ENCODE measurements at regions not wholly inside any gene's neighbourhood (a gene's known extent, or its start where the extent isn't known, plus 50 kb on each side); places are given as distances from the start of the nearest gene placed in this dataset.

- DNase-seq (ENCODE audit: low spot score in 2 of 2) = no peak
- ATAC-seq = no peak
- Mint-ChIP-seq H3K9me3 (no peaks in the 10 kb centered on the region), H3K27ac (no peak overlapping the region), H3K36me3 (no peaks in the 10 kb centered on the region)
Measured at GRCh38 chr1:57627612-57628011, 203.8 kb upstream of the DAB1 start.

- ATAC-seq = no peak
- Mint-ChIP-seq H3K27ac (no peak overlapping the region), H3K9me3 (no peaks in the 10 kb centered on the region), H3K36me3 (no peaks in the 10 kb centered on the region)
- DNase-seq (ENCODE audit: low spot score in 2 of 2) = no peak
Measured at GRCh38 chr1:57623791-57624538, 200.1 kb upstream of the DAB1 start.

- H3K9me3 Mint-ChIP-seq = no peaks in the 10 kb centered on the region
- H3K36me3 Mint-ChIP-seq = no peaks in the 10 kb centered on the region
- no peak overlapping the region for H3K27ac Mint-ChIP-seq
- ATAC-seq = no peak
- no peak for DNase-seq (ENCODE audit: low spot score in 2 of 2)
Measured at GRCh38 chr1:57623039-57623790, 199.4 kb upstream of the DAB1 start.

- Mint-ChIP-seq H3K9me3 (no peaks in the 10 kb centered on the region), H3K36me3 (no peaks in the 10 kb centered on the region), H3K27ac (no peak overlapping the region)
- ATAC-seq (no peak), DNase-seq (ENCODE audit: low spot score in 2 of 2) (no peak)
Measured at GRCh38 chr1:57621776-57622175, 197.9 kb upstream of the DAB1 start.

GRCh38 chr1:57620605-57621004 lies 196.7 kb upstream of the DAB1 start:
- Mint-ChIP-seq H3K9me3 (no peaks in the 10 kb centered on the region), H3K36me3 (no peaks in the 10 kb centered on the region), H3K27ac (no peak overlapping the region)
- ATAC-seq (no peak), DNase-seq (ENCODE audit: low spot score in 2 of 2) (no peak)

- Mint-ChIP-seq H3K36me3 (no peaks in the 10 kb centered on the region), H3K9me3 (no peaks in the 10 kb centered on the region), H3K27ac (no peak overlapping the region)
- DNase-seq (ENCODE audit: low spot score in 2 of 2) (no peak), ATAC-seq (no peak)
Measured at GRCh38 chr1:57616921-57617320, 193.1 kb upstream of the DAB1 start.

- ATAC-seq = no peak
- H3K27ac Mint-ChIP-seq = no peak overlapping the region
- no peaks in the 10 kb centered on the region for H3K9me3 Mint-ChIP-seq
- H3K36me3 Mint-ChIP-seq = no peaks in the 10 kb centered on the region
- DNase-seq (ENCODE audit: low spot score in 2 of 2) = no peak
Measured at GRCh38 chr1:57615956-57616355, 192.1 kb upstream of the DAB1 start.

GRCh38 chr1:57612833-57613232 lies 189.0 kb upstream of the DAB1 start:
- DNase-seq (ENCODE audit: low spot score in 2 of 2) = no peak
- Mint-ChIP-seq H3K36me3 (no peaks in the 10 kb centered on the region), H3K27ac (no peak overlapping the region), H3K9me3 (no peaks in the 10 kb centered on the region)
- ATAC-seq = no peak

- no peaks in the 10 kb centered on the region for H3K9me3 Mint-ChIP-seq
- no peak for ATAC-seq
Measured at GRCh38 chr1:57605933-57606332, 182.1 kb upstream of the DAB1 start.

GRCh38 chr1:57603696-57604095 lies 179.8 kb upstream of the DAB1 start:
- H3K27ac Mint-ChIP-seq = no peak overlapping the region
- no peaks in the 10 kb centered on the region for H3K9me3 Mint-ChIP-seq
- no peak for ATAC-seq
- no peaks in the 10 kb centered on the region for H3K36me3 Mint-ChIP-seq
- DNase-seq (ENCODE audit: low spot score in 2 of 2) = no peak

More at GRCh38 chr1:57605933-57606332, 182.1 kb upstream of the DAB1 start:
- H3K27ac Mint-ChIP-seq = no peak overlapping the region
- no peak for DNase-seq (ENCODE audit: low spot score in 2 of 2)
- H3K36me3 Mint-ChIP-seq = no peaks in the 10 kb centered on the region

- DNase-seq (ENCODE audit: low spot score in 2 of 2) (no peak), ATAC-seq (no peak)
- Mint-ChIP-seq H3K27ac (no peak overlapping the region), H3K9me3 (no peaks in the 10 kb centered on the region), H3K36me3 (no peaks in the 10 kb centered on the region)
Measured at GRCh38 chr1:57600424-57600823, 176.6 kb upstream of the DAB1 start.

GRCh38 chr1:57599236-57599994 lies 175.6 kb upstream of the DAB1 start:
- Mint-ChIP-seq H3K27ac (peak overlapping the region in 1 of 2 donors; percentile 17), H3K36me3 (no peaks in the 10 kb centered on the region), H3K9me3 (no peaks in the 10 kb centered on the region)
- no peak for DNase-seq (ENCODE audit: low spot score in 2 of 2)
- ATAC-seq = no peak

GRCh38 chr1:57597036-57597435 lies 173.2 kb upstream of the DAB1 start:
- Mint-ChIP-seq H3K27ac (no peak overlapping the region), H3K36me3 (no peaks in the 10 kb centered on the region), H3K9me3 (no peaks in the 10 kb centered on the region)
- DNase-seq (ENCODE audit: low spot score in 2 of 2) (no peak), ATAC-seq (no peak)

- Mint-ChIP-seq H3K9me3 (no peaks in the 10 kb centered on the region), H3K27ac (no peak overlapping the region), H3K36me3 (no peaks in the 10 kb centered on the region)
- ATAC-seq = no peak
- no peak for DNase-seq (ENCODE audit: low spot score in 2 of 2)
Measured at GRCh38 chr1:57594002-57594401, 170.1 kb upstream of the DAB1 start.

GRCh38 chr1:57591842-57592241 lies 168.0 kb upstream of the DAB1 start:
- DNase-seq (ENCODE audit: low spot score in 2 of 2) (no peak), ATAC-seq (no peak)
- Mint-ChIP-seq H3K36me3 (no peaks in the 10 kb centered on the region), H3K9me3 (no peaks in the 10 kb centered on the region), H3K27ac (no peak overlapping the region)

GRCh38 chr1:57590978-57591377 lies 167.1 kb upstream of the DAB1 start:
- Mint-ChIP-seq H3K36me3 (no peaks in the 10 kb centered on the region), H3K9me3 (no peaks in the 10 kb centered on the region), H3K27ac (no peak overlapping the region)
- DNase-seq (ENCODE audit: low spot score in 2 of 2) (no peak), ATAC-seq (no peak)

- DNase-seq (ENCODE audit: low spot score in 2 of 2) (no peak), ATAC-seq (no peak)
- Mint-ChIP-seq H3K36me3 (no peaks in the 10 kb centered on the region), H3K27ac (no peak overlapping the region), H3K9me3 (peaks cover 0 to 5% of the 10 kb centered on the region in 2 donors)
Measured at GRCh38 chr1:57586842-57587241, 163.0 kb upstream of the DAB1 start.

Data from activated naive CD4-positive, alpha-beta T cell treated with anti-CD3 and anti-CD28 coated beads, Interleukin-2, amount 50 U/mL, for 72 hours (primary cell).